NCI-H187 (cell line): ENCODE measurements at regions not wholly inside any gene's neighbourhood (a gene's known extent, or its start where the extent isn't known, plus 50 kb on each side); places are given as distances from the start of the nearest gene placed in this dataset.

Experiments
- DNase-seq, 2 experiments: peaks; one replicate each; lab custom pipeline; 2025; lab: John Stamatoyannopoulos, UW

- no peak for DNase-seq
These were observed 724.0 kb downstream of the IRX1 start for GRCh38 chr5:4319478-4320128.

DNA sequence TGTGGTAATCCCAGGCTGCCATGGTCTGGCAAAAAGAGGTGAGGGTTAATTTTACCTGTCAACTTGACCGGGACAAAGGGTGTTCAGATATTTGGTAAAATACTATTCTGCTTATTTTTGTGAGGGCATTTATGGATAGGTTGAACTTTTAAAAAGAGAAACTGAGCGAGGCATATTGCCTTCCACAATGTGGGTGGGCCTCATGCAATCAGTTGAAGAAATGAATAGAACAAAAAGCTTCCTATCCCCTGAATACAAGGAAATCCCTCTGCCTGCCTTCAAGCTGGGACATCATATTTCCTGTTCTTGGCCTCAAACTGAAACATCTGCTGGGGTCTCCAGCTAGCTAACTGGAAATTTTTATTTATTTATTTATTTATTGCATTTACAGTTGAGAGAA, 734.7 kb downstream of the IRX1 start:
- no peak for DNase-seq

DNA sequence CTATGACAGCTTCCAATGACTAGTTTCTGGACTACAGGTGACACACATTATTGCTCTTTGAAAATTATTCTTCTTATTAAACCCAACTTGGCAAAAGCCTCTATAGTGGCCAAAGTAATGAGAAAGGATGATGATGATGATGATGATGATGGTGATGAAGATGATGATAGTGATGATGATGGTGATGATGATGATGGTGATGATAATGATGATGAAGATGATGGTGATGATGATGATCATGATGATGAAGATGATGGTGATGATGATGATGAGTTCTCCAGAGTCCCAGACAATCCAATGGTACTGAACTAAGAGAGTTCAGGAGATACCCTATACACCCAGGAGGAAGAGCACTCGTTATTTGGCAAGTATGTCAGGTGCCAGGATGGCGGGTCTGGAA, 739.4 kb downstream of the IRX1 start:
- DNase-seq: no peak

DNA sequence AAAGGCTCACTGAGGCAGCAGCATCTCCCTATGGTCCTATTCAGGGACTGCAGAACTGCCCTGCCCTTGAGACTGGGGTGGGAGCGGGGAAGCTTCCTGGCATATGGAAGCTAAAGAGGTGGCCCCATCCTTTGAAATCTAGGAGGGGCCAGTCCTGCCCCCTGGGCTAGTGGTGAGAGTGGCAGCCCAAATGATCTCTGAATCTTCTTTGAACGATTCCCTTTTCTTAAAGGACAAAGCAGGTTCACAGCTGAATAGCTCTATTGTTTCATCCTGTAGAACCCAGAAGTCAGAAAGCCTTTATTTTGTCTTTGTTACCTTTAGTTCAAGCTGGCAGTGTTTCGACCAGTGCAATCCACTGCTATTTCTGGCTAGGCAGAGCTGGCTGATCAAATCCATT, 741.9 kb downstream of the IRX1 start:
- DNase-seq: no peak

- DNase-seq: no peak
These were observed 744.3 kb downstream of the IRX1 start for GRCh38 chr5:4339949-4340348.

DNA sequence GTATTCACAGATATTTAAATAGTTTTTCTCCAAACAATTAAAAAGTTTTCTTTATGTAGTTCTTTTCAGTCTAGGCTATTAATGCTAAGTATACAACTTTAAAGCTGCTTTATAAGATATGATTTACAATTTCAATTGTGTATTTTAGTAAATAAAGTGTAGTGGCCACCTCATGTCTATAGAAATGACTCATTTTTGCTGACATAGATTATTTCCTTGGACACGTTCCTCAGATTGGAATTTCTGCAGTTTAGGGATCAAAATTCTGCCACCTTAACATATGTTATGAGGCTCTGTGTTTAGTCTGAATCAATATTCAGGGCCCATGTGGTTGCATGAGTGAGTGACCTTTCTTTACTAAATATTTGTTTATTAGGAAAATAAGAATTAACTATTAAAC, 750.2 kb downstream of the IRX1 start:
- no peak for DNase-seq

GRCh38 chr5:4348423-4348822, 752.8 kb downstream of the IRX1 start:
- DNase-seq: no peak

DNA sequence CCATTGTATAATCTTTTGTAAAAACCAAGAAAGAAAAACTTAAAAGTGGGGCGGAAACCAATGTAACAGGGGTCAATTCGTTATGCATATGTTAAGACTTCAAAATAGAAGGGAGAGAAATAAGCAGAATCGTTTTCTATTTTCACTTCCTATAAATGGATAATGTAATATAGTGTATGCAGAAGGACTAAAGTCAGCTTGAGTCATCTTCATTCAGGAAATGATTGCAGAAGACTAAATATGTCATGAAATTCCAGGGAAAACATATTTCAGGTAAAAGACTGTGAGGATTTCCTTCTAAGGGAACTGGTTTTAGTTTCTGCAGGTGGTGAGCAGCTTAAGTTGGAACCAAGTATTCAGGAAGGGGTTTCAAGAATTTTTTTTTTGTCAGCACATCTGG, 753.3 kb downstream of the IRX1 start:
- no peak for DNase-seq

GRCh38 chr5:4356201-4356600, 760.6 kb downstream of the IRX1 start:
- no peak for DNase-seq

DNA sequence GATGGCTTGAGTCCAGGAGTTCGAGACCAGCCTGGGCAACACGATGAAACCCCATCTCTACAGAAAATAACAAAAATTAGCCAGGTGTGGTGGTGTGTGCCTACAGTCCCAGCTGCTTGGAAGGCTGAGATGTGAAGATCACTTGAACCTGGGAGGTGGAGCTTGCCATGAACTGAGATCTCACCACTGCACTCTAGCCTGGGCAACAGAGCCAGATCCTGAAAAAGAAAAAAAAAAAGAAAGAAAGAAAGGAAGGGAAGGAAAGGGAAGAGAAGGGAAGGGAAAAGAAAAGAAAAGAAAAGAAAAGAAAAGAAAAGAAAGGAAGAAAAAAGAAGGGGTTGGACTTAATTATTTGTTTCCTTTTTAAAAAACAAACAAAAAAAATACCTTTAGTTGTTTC, 764.2 kb downstream of the IRX1 start:
- no peak for DNase-seq

- no peak for DNase-seq
These were observed 766.1 kb downstream of the IRX1 start for GRCh38 chr5:4361753-4362152.

GRCh38 chr5:4362411-4362810, 766.8 kb downstream of the IRX1 start:
- DNase-seq: no peak

- no peak for DNase-seq
These were observed 767.4 kb downstream of the IRX1 start for GRCh38 chr5:4363045-4363444.

DNA sequence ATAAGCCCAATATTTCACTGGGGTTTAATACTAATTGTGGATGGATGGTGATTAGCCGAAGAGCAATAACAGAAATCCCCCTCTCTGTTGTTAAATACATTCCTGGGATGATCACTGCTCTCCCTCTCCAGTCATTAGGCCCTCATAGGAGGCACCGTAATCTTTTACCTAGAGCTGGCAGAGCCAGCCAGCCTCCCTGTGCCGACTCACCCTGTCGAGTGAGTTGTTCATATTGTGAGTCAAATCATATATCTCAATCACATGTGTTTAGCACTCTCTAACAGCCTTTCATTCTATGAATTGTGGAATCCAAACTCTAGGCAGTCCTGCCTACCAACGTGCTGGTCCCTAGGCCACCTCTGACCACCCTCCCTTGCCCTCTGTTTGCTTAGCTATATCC, 771.0 kb downstream of the IRX1 start:
- DNase-seq: no peak

DNA sequence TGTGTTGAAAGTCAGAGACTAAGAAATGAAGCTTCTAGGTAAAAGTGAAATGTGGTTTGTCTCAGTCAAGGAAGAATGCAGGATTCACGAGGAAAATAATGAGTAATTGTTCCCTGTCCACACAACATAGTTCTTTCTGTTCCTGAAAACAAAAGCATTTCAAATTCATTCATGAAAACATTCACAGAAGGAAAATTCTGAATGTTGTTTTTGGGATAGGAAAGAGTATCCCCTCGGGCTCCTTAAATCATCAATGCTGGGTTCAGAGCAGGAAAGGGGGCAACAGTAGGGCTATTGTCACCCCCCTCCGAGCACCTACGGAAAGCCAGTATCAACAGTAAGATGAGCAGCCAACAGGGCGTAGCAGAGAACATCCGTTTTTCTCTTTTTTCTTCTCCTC, 769.9 kb upstream of the ADAMTS16 start:
- no peak for DNase-seq

DNA sequence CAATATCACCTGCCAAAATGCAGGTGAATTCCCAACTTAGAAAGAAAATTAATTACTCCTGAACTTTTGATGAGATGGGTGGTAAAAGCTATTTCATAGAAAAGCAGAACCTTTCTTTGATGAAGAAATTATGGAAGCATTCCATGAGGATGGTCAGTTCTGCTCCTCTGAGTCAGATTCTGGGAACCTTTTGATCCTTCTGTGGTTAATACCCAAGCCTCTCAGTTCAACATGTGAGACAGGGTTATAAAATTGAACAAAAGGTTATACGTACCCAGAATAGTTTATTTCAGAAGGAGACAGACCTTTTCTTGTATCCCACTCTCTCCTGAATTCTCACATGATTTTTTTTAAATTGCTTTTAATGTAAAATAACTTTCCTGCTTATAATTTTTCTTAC, 767.6 kb upstream of the ADAMTS16 start:
- no peak for DNase-seq

GRCh38 chr5:4373051-4373820, 766.9 kb upstream of the ADAMTS16 start:
- no peak for DNase-seq

DNA sequence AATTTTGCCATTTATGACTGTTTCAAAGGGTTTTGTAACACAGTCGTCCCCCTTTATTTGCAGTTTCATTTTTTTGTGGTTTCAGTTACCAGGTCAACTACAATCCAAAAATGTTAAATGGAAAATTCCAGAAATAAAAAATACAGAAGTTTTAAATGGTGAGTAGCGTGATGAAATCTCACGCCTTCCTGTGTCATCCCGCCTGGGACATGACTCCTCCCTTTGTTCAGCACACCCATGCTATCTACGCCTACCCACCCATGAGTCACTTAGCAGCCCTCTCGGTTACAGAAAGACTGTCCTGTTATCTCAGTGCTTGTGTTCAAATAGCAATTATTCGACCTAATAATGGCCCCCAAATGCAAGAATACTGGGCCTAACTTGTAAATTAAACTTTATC, 765.3 kb upstream of the ADAMTS16 start:
- no peak for DNase-seq

DNA sequence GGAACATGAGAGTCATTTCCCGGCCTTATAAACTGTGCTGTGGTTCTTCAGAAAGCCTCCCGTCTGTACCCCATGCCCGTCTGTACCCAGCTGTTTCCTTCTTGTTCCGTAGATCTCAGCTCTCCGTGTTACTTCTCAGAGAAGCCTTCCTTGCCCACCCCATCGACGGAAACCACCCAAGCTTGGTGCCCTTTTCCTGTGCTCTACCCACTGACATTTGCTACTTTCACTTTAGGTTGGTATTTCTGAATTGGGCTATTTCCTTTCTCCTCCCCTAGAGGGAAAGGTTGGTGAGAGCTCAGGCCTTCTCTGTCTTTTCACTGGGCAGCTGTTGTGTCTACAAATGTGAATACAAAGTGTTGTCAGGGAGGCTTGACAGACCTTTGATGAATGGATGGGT, 764.5 kb upstream of the ADAMTS16 start:
- DNase-seq: no peak

- DNase-seq: no peak
These were observed 757.0 kb upstream of the ADAMTS16 start for GRCh38 chr5:4383102-4383501.

- no peak for DNase-seq
These were observed 756.5 kb upstream of the ADAMTS16 start for GRCh38 chr5:4383518-4384198.

DNA sequence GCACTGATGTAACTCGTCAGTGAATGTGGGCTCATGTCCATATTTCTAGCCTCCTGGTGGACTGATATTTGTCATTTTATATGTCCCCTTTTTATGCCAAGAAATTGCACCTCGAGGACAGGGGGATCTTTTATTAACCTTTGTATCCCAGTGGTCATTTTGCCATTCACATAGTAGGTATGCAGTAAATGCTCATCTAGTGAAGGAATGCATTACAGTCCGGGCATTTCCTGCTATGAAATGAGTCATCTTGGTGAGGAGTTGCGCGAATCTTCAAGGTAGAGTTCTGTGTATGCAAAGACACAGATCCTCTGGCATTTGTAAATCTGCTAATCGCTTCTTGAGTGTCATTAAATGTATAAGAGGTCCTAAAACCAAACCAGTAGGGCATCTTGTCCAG, 755.5 kb upstream of the ADAMTS16 start:
- no peak for DNase-seq

GRCh38 chr5:4386152-4386551, 754.0 kb upstream of the ADAMTS16 start:
- no peak for DNase-seq
